Left ventricle myocardium inferior (tissue), 1 donor: ENCODE measurements at regions not wholly inside any gene's neighbourhood (a gene's known extent, or its start where the extent isn't known, plus 50 kb on each side); places are given as distances from the start of the nearest gene placed in this dataset.

Experiments
- DNase-seq: peaks from one replicate; pipeline ENCODE4 v3.0.0-alpha.2; 2020
- H3K27ac ChIP-seq: fragments of 200-600 bp; replicated peaks from 2 replicates; pipeline ENCODE4 v1.8.0; 2021
- H3K27me3 ChIP-seq: fragments of 200-600 bp; 2 replicates; pipeline ENCODE4 v1.8.0; 2021; ENCODE audit warnings: low read depth
- H3K36me3 ChIP-seq: fragments of 200-600 bp; 2 replicates; pipeline ENCODE4 v1.8.0; 2021
- H3K4me1 ChIP-seq: fragments of 200-600 bp; 2 replicates; pipeline ENCODE4 v1.8.0; 2021
- H3K4me3 ChIP-seq: fragments of 200-600 bp; 2 replicates; pipeline ENCODE4 v1.8.0; 2021; ENCODE audit warnings: mild to moderate bottlenecking, moderate library complexity
- H3K9me3 ChIP-seq: fragments of 200-600 bp; replicated peaks from 2 replicates; pipeline ENCODE4 v1.8.0; 2021
- CTCF ChIP-seq: fragments of 200-600 bp; IDR thresholded peaks from 2 replicates; pipeline ENCODE4 v1.8.0; 2021; ENCODE audit warnings: antibody characterized with exemption, mild to moderate bottlenecking, borderline replicate concordance
- intact Hi-C: fragments of 100-400 bp; cut with micrococcal nuclease; formaldehyde crosslinking; loops from one replicate; pipeline ENCODE4 v1.11.0; 2022
- donor health status: DM: no; HTN: yes; CAD: no; lungs with severe emphysema.

GRCh38 chr9:120151149-120151548 is 428.8 kb downstream of the CDK5RAP2 start:
- no peak overlapping the region for H3K4me3 ChIP-seq
- H3K36me3 ChIP-seq: no peaks in the 10 kb centered on the region
- peaks cover 4% of the 10 kb centered on the region for H3K9me3 ChIP-seq
- DNase-seq: no peak
- H3K27ac ChIP-seq: no peak overlapping the region
- intact Hi-C loops: no loop called here
- H3K4me1 ChIP-seq: no peaks in the 10 kb centered on the region
- no peak for TF ChIP-seq CTCF
- peaks cover 42% of the 10 kb centered on the region for H3K27me3 ChIP-seq

GRCh38 chr9:120138955-120139354 is 441.0 kb downstream of the CDK5RAP2 start:
- no peaks in the 10 kb centered on the region for H3K36me3 ChIP-seq
- H3K27me3 ChIP-seq: peaks cover 19% of the 10 kb centered on the region
- H3K4me1 ChIP-seq: no peaks in the 10 kb centered on the region
- H3K9me3 ChIP-seq: no peaks in the 10 kb centered on the region
- H3K27ac ChIP-seq: no peak overlapping the region
- H3K4me3 ChIP-seq: no peak overlapping the region
- no peak for DNase-seq
- no peak for TF ChIP-seq CTCF
- intact Hi-C loops: no loop called here

GRCh38 chr9:120137186-120137840 is 442.7 kb downstream of the CDK5RAP2 start:
- H3K9me3 ChIP-seq: no peaks in the 10 kb centered on the region
- no peak for DNase-seq

GRCh38 chr9:120136696-120137095 is 443.3 kb downstream of the CDK5RAP2 start:
- Histone ChIP-seq H3K4me1 (no peaks in the 10 kb centered on the region), H3K9me3 (no peaks in the 10 kb centered on the region), H3K36me3 (no peaks in the 10 kb centered on the region), H3K27me3 (peaks cover 20% of the 10 kb centered on the region), H3K4me3 (no peak overlapping the region), H3K27ac (no peak overlapping the region)
- no peak for DNase-seq
- intact Hi-C loops: no loop called here
- TF ChIP-seq CTCF: no peak

More at GRCh38 chr9:120137186-120137840, 442.7 kb downstream of the CDK5RAP2 start:
- intact Hi-C loops: no loop called here
- no peaks in the 10 kb centered on the region for H3K4me1 ChIP-seq
- TF ChIP-seq CTCF: no peak
- H3K27ac ChIP-seq: no peak overlapping the region
- no peaks in the 10 kb centered on the region for H3K36me3 ChIP-seq
- H3K27me3 ChIP-seq: peaks cover 20% of the 10 kb centered on the region
- no peak overlapping the region for H3K4me3 ChIP-seq

- intact Hi-C loops: no loop called here
- Histone ChIP-seq H3K4me1 (no peaks in the 10 kb centered on the region), H3K27ac (no peak overlapping the region), H3K27me3 (no peaks in the 10 kb centered on the region), H3K36me3 (no peaks in the 10 kb centered on the region), H3K4me3 (no peak overlapping the region), H3K9me3 (peaks cover 6% of the 10 kb centered on the region)
- no peak for DNase-seq
- no peak for TF ChIP-seq CTCF
Measured at GRCh38 chr9:120117081-120117480, 462.9 kb downstream of the CDK5RAP2 start.
